Spinal cord (tissue), 9 donors: ENCODE measurements at regions not wholly inside any gene's neighbourhood (a gene's known extent, or its start where the extent isn't known, plus 50 kb on each side); places are given as distances from the start of the nearest gene placed in this dataset.

Source experiments
- DNase-seq, 6 donors: peaks; one replicate each; pipeline versions ENCODE4 v3.0.0 to v3.0.0-alpha.2; 2013 to 2015; ENCODE audit warnings: low spot score in 6 of 6, low read depth in 4 of 6
- H3K27ac ChIP-seq: one replicate; pipeline ENCODE4 v1.5.1; 2013; ENCODE audit warnings: low read depth, low read length, control low read depth
- H3K27me3 ChIP-seq: one replicate; pipeline ENCODE4 v1.6.1; 2013; ENCODE audit warnings: low read length; ENCODE audit not compliant: control insufficient read depth, insufficient read depth
- H3K36me3 ChIP-seq: one replicate; pipeline ENCODE4 v1.6.1; 2013; ENCODE audit warnings: low read length; ENCODE audit not compliant: control insufficient read depth, insufficient read depth
- H3K4me1 ChIP-seq: one replicate; pipeline ENCODE4 v1.6.1; 2013; ENCODE audit warnings: low read length; ENCODE audit not compliant: control insufficient read depth, insufficient read depth
- H3K4me3 ChIP-seq: one replicate; pipeline ENCODE4 v1.5.1; 2013; ENCODE audit warnings: low read depth, low read length, control low read depth
- H3K9me3 ChIP-seq: one replicate; pipeline ENCODE4 v1.6.1; 2013; ENCODE audit warnings: low read length; ENCODE audit not compliant: control insufficient read depth, insufficient read depth
- WGBS: methylation state at CpG from one replicate; pipeline ENCODE4 v1.1.5; 2013; ENCODE audit warnings: missing lambda C conversion rate; ENCODE audit not compliant: insufficient coverage; 5-methylcytosine and 5-hydroxymethylcytosine counted together
- donor health status: healthy.

- no peak for DNase-seq
- 100% methylated on average over 1 of the region's 3 CpGs for WGBS
- Histone ChIP-seq H3K36me3 (no peaks in the 10 kb centered on the region), H3K27me3 (no peaks in the 10 kb centered on the region), H3K4me1 (peaks cover 8% of the 10 kb centered on the region), H3K9me3 (no peaks in the 10 kb centered on the region), H3K4me3 (no peak overlapping the region), H3K27ac (no peak overlapping the region)
Observed at GRCh38 chr19:30895946-30896345, 453.3 kb downstream of the TSHZ3 start.

DNA sequence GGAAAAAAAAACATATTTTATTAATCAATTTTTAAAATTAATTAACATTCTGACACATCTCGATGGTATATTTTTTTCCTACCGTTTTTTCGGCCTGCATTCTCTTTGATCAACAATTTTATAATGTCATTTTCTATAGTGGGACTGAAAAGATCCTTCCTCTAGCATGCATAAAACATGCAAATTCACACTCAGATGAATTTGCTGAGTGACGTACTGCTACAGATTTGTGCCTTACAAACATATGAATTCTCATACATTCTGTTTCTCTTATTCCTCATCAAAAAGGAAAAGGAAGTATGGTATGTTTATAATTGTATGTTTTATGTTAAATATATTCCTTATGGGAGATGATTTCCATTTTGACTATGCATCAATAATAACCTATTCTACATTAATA is 458.2 kb downstream of the TSHZ3 start:
- Histone ChIP-seq H3K27ac (no peak overlapping the region), H3K36me3 (no peaks in the 10 kb centered on the region), H3K27me3 (no peaks in the 10 kb centered on the region), H3K4me1 (no peaks in the 10 kb centered on the region), H3K4me3 (no peak overlapping the region), H3K9me3 (no peaks in the 10 kb centered on the region)
- WGBS: no CpG with 5 or more reads among the region's 4 CpGs
- peak in 1 of 6 donors; percentile 40 for DNase-seq

GRCh38 chr19:30890033-30890432 is 459.2 kb downstream of the TSHZ3 start:
- WGBS: 80% methylated on average over 1 of the region's 2 CpGs
- no peaks in the 10 kb centered on the region for H3K27me3 ChIP-seq
- no peaks in the 10 kb centered on the region for H3K9me3 ChIP-seq
- H3K4me3 ChIP-seq: no peak overlapping the region
- H3K27ac ChIP-seq: no peak overlapping the region
- no peak for DNase-seq
- no peaks in the 10 kb centered on the region for H3K4me1 ChIP-seq
- H3K36me3 ChIP-seq: no peaks in the 10 kb centered on the region

GRCh38 chr19:30888937-30889336 is 460.3 kb downstream of the TSHZ3 start:
- Histone ChIP-seq H3K9me3 (no peaks in the 10 kb centered on the region), H3K36me3 (no peaks in the 10 kb centered on the region), H3K4me1 (no peaks in the 10 kb centered on the region), H3K27ac (no peak overlapping the region), H3K27me3 (no peaks in the 10 kb centered on the region), H3K4me3 (no peak overlapping the region)
- no CpG with 5 or more reads among the region's 2 CpGs for WGBS
- no peak for DNase-seq

DNA sequence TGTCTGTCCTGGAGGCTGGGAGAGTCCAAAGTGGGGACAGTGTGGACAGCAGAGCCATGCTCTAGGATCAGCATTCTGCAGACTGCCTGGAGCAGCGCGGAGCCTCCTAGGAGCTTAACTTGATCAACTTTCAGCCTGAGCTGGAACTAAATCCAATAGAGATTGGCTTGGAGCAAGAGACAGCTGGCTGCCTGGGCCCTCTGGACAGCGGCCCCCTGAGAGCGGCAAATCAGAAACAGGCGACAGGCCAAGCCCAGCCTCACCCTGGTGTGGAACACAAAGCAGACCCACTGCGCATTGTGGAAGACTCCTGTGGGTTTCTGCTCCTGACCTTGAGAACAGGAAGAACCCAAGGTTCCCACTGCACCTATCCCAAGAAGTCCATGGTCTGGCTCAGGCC is 462.2 kb downstream of the TSHZ3 start:
- 87% methylated on average over 6 of the region's 6 CpGs for WGBS
- no peaks in the 10 kb centered on the region for H3K36me3 ChIP-seq
- H3K4me3 ChIP-seq: no peak overlapping the region
- no peak for DNase-seq
- no peak overlapping the region for H3K27ac ChIP-seq
- H3K4me1 ChIP-seq: peaks cover 12% of the 10 kb centered on the region
- no peaks in the 10 kb centered on the region for H3K27me3 ChIP-seq
- H3K9me3 ChIP-seq: no peaks in the 10 kb centered on the region

DNA sequence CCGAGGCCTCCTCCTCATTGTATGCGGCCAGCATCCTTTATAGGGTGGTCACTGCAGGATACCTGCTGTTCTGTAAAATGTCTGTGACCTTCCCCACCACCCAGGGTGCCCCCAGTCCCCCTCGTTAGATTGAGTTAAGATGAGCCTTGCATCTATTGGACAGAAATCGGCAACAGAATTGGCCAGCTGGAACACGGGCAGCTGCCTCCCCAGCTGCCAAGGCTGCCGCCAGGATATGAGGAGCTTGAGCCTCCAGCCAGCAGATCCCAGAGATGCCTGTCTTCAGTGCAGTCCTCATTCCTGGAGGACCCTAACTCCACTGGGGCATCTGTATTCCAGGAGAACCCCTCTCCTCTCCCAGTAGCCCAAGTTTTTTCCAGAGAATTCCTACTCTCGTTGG is 463.0 kb downstream of the TSHZ3 start:
- Histone ChIP-seq H3K36me3 (no peaks in the 10 kb centered on the region), H3K27ac (no peak overlapping the region), H3K9me3 (no peaks in the 10 kb centered on the region), H3K27me3 (no peaks in the 10 kb centered on the region), H3K4me1 (peaks cover 15% of the 10 kb centered on the region), H3K4me3 (no peak overlapping the region)
- DNase-seq: no peak
- WGBS: 72% methylated on average over 3 of the region's 7 CpGs

DNA sequence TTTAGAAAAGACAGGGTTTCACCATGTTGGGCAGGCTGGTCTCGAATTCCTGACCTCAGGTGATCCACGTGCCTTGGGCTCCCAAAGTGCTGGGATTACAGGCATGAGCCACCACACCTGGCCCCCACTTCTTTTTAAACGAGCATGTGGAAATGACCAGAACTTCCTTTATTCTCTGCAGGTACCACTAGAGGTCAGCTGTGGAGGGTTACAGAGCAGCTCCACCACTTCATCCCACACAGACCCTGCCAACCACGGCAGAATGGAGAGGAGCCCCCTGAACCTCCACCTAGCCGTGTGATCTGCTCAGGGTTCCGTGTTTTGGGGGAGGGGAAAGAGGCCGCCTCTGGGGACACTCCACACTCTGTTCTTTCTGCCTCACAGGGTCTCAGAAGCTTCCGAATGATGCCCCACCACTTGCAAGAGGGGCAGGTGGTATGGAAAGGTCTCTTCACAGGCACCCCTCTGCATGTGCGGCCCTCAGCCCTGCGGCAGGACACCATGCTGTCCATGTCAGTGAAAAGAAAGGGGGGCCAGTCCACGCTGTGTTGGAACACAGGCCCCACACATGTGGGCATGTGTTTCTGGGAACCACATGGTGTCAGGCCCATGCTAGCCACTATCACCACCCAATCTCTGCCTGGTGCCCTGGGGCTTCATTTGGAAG is 465.0 kb downstream of the TSHZ3 start:
- Histone ChIP-seq H3K27me3 (no peaks in the 10 kb centered on the region), H3K27ac (no peak overlapping the region), H3K4me1 (peaks cover 15% of the 10 kb centered on the region), H3K36me3 (no peaks in the 10 kb centered on the region), H3K4me3 (no peak overlapping the region), H3K9me3 (no peaks in the 10 kb centered on the region)
- whole genome bisulfite sequencing: 90% methylated on average over 10 of the region's 11 CpGs
- DNase-seq: no peak

DNA sequence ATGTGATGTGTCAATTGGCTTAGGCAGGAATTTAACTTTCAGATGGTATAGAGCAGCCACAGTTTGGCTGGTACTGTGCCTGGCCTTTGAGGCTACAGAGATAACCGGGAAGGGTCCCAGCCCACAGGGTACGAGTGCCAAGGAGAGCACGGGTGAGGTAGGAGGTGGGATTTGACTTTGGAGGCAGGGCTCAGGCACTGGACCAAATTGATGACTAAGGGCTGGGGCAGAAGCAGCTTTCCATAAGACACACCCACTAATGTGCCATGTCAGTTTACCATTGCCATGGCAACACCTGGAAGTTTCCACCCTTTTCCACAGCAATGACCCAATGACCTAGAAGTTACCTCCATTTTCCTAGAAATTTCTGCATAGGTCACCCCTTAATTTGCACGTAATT is 466.2 kb downstream of the TSHZ3 start:
- no peak for DNase-seq
- Histone ChIP-seq H3K9me3 (no peaks in the 10 kb centered on the region), H3K27me3 (no peaks in the 10 kb centered on the region), H3K36me3 (no peaks in the 10 kb centered on the region), H3K4me3 (no peak overlapping the region), H3K27ac (no peak overlapping the region), H3K4me1 (peaks cover 15% of the 10 kb centered on the region)
- 62% methylated on average over 3 of the region's 4 CpGs for WGBS

- DNase-seq: no peak
- Histone ChIP-seq H3K36me3 (no peaks in the 10 kb centered on the region), H3K27me3 (no peaks in the 10 kb centered on the region), H3K4me3 (no peak overlapping the region), H3K4me1 (peaks cover 15% of the 10 kb centered on the region), H3K27ac (no peak overlapping the region), H3K9me3 (no peaks in the 10 kb centered on the region)
- 55% methylated on average over 6 of the region's 7 CpGs for whole genome bisulfite sequencing
Observed at GRCh38 chr19:30882411-30883005, 466.7 kb downstream of the TSHZ3 start.

DNA sequence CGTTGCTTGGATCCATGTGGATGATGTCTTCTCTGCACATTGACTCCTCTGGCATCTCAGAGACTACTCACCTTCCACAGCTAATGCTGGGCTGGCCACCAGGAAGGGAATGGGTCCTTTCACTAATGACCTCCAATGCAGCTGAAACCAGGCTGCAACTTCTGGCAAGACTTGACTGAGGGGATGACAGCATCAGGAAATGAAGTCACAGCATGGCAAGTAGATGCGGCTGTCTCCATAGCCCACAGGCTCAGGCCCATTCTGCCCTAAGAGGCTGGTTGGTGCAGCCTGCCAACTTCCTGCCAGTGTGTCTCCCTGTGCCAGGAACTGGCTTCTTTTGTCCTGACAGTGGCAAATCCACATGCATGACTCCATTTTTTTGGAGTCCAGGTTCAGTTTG is 467.3 kb downstream of the TSHZ3 start:
- Histone ChIP-seq H3K4me1 (peaks cover 15% of the 10 kb centered on the region), H3K27me3 (no peaks in the 10 kb centered on the region), H3K27ac (no peak overlapping the region), H3K36me3 (no peaks in the 10 kb centered on the region), H3K9me3 (no peaks in the 10 kb centered on the region), H3K4me3 (no peak overlapping the region)
- 57% methylated on average over 1 of the region's 2 CpGs for WGBS
- peak in 2 of 6 donors; percentile 27 to 63 for DNase-seq
